DOHH2 (cell line): ENCODE measurements at regions not wholly inside any gene's neighbourhood (a gene's known extent, or its start where the extent isn't known, plus 50 kb on each side); places are given as distances from the start of the nearest gene placed in this dataset.

ENCODE experiments used
- CTCF ChIP-seq: fragments of 200-600 bp; sonication (generic); IDR thresholded peaks from one replicate; pipeline ENCODE4 v1.5.1; 2014; ENCODE audit warnings: antibody characterized with exemption, mild to moderate bottlenecking, low read depth, low read length; ENCODE audit not compliant: poor library complexity, severe bottlenecking
- EZH2phosphoT487 ChIP-seq: fragments of 200-600 bp; sonication (generic); IDR thresholded peaks from 2 replicates; pipeline ENCODE4 v1.6.1; 2017; ENCODE audit warnings: borderline replicate concordance, mild to moderate bottlenecking, antibody characterized with exemption, low read length, moderate library complexity, mixed read lengths

GRCh38 chr14:104305511-104306449 is 167.4 kb downstream of the KIF26A start:
- no peak for TF ChIP-seq CTCF
- no peak for TF ChIP-seq EZH2phosphoT487
